GM12891 (cell line): ENCODE measurements at regions not wholly inside any gene's neighbourhood (a gene's known extent, or its start where the extent isn't known, plus 50 kb on each side); places are given as distances from the start of the nearest gene placed in this dataset.

Source experiments
- PAX5 ChIP-seq: IDR thresholded peaks from 2 replicates; pipeline ENCODE4 v1.6.1; 2011; ENCODE audit warnings: low read length, moderate library complexity, mild to moderate bottlenecking; ENCODE audit not compliant: insufficient read depth, severe bottlenecking
- POLR2A ChIP-seq: IDR thresholded peaks from 2 replicates; pipeline ENCODE4 v1.6.1; 2011; ENCODE audit warnings: low read depth, low read length, control low read depth
- POLR2AphosphoS5 ChIP-seq: IDR thresholded peaks from 2 replicates; pipeline ENCODE4 v1.6.1; 2011; ENCODE audit warnings: low read depth, low read length, control low read depth
- POU2F2 ChIP-seq: IDR thresholded peaks from 2 replicates; pipeline ENCODE4 v1.6.1; 2011; ENCODE audit warnings: low read depth, mild to moderate bottlenecking, control low read depth, low read length, moderate library complexity
- SPI1 ChIP-seq: IDR thresholded peaks from 2 replicates; pipeline ENCODE4 v1.6.1; 2011; ENCODE audit warnings: low read depth, low read length, control low read depth
- TAF1 ChIP-seq: IDR thresholded peaks from 2 replicates; pipeline ENCODE4 v1.6.1; 2011; ENCODE audit warnings: low read depth, low read length, control low read depth

DNA sequence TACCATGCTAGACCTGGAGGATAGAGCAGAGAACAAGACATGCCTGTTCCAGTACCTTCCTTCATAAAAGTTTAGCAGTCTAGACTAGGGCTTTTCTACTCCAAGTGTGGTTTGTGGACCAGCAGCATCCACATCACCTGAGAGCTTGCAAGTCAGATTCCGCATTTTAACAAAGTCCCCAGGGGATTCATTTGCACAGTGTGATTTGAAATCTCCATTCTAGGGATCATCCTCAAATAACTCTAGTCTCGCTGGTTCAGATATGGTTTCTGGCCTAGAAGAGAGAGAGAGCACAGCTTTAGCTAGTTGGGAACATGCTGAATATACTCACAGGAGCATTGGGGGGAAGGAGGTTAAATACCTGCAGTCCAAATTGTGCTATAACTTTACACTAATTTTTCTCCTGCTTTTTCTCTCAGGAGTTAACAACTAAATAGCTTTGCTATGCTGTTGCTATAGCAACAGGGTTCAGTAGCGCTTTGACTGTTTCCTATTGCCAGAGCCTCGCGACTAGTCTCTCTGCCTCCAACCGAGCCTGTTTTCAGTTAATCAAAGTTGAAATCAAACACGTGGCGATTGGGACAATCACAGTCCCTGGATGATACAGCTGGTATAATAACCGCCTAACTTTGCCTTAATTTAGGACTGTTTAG lies 64.0 kb upstream of the RASGRF1 start:
- TF ChIP-seq TAF1 = no peak
- no peak for TF ChIP-seq POLR2AphosphoS5
- TF ChIP-seq POLR2A = no peak
- no peak for TF ChIP-seq SPI1
- TF ChIP-seq PAX5 = no peak
- TF ChIP-seq POU2F2 = no peak
